IMR-90 (cell line): ENCODE measurements at regions not wholly inside any gene's neighbourhood (a gene's known extent, or its start where the extent isn't known, plus 50 kb on each side); places are given as distances from the start of the nearest gene placed in this dataset.

ENCODE experiments used
- ATAC-seq: fragments of 200-7000 bp; cut with Tn5 transposase; 2 replicates; pipeline ENCODE4 v1.9.1; 2020; ENCODE audit warnings: low read depth, mild to moderate bottlenecking, moderate library complexity
- BruUV-seq: library from RNA; stranded (reverse); fragments of 400-500 nt; replicated peaks from 2 replicates; lab custom pipeline; 2021; lab: Mats Ljungman, UMichigan
- CTCF ChIA-PET: fragments of 300-600 bp; formaldehyde crosslinking; extraction: SDS; loops from one replicate; lab custom pipeline; 2021; ENCODE audit warnings: antibody characterized with exemption; lab: Yijun Ruan, JAX
- POLR2A ChIA-PET: fragments of 300-600 bp; sonication (Branson Sonifier 250); formaldehyde crosslinking; loops from one replicate; lab custom pipeline; 2022; ENCODE audit warnings: antibody characterized with exemption; ENCODE audit not compliant: unreplicated experiment; lab: Charles Lee
- DNase-seq: peaks from one replicate; pipeline ENCODE4 v3.0.0; 2013
- H2AFZ ChIP-seq: replicated peaks from 2 replicates; pipeline ENCODE3; 2013; ENCODE audit warnings: low read length, mild to moderate bottlenecking; ENCODE audit not compliant: poor library complexity
- H2AK5ac ChIP-seq: 2 replicates; pipeline ENCODE4 v1.6.1; 2013; ENCODE audit warnings: low read depth, low read length, inconsistent platforms
- H2AK9ac ChIP-seq: replicated peaks from 2 replicates; pipeline ENCODE3; 2013; ENCODE audit warnings: mild to moderate bottlenecking, low read depth, low read length, moderate library complexity; ENCODE audit not compliant: poor library complexity
- H2BK120ac ChIP-seq: 2 replicates; pipeline ENCODE4 v1.6.1; 2013; ENCODE audit warnings: low read depth, low read length, inconsistent platforms
- H2BK15ac ChIP-seq: 3 replicates; pipeline ENCODE4 v1.6.1; 2013; ENCODE audit warnings: low read depth, low read length, inconsistent platforms
- H2BK20ac ChIP-seq: 2 replicates; pipeline ENCODE4 v1.6.1; 2013; ENCODE audit warnings: low read depth, mild to moderate bottlenecking, inconsistent platforms, low read length, moderate library complexity
- H2BK5ac ChIP-seq: 2 replicates; pipeline ENCODE4 v1.6.1; 2013; ENCODE audit warnings: mild to moderate bottlenecking, low read depth, low read length, inconsistent platforms; ENCODE audit not compliant: poor library complexity, severe bottlenecking
- H3K14ac ChIP-seq: replicated peaks from 2 replicates; pipeline ENCODE4 v1.6.1; 2013; ENCODE audit warnings: low read depth, low read length, inconsistent platforms
- H3K18ac ChIP-seq: 2 replicates; pipeline ENCODE4 v1.6.1; 2013; ENCODE audit warnings: low read depth, low read length, control low read depth
- H3K23ac ChIP-seq: 2 replicates; pipeline ENCODE4 v1.6.1; 2013; ENCODE audit warnings: low read depth, low read length, inconsistent platforms
- H3K27ac ChIP-seq: 2 replicates; pipeline ENCODE4 v1.5.1; 2013; ENCODE audit warnings: mild to moderate bottlenecking, control low read depth, low read length; ENCODE audit not compliant: insufficient read depth
- H3K27me3 ChIP-seq: 2 replicates; pipeline ENCODE4 v1.6.1; 2013; ENCODE audit warnings: low read length; ENCODE audit not compliant: control insufficient read depth, insufficient read depth
- H3K36me3 ChIP-seq: 2 replicates; pipeline ENCODE4 v1.6.1; 2013; ENCODE audit warnings: low read length, mixed read lengths; ENCODE audit not compliant: control insufficient read depth, insufficient read depth
- H3K4ac ChIP-seq: 2 replicates; pipeline ENCODE4 v1.6.1; 2013; ENCODE audit warnings: low read depth, low read length, inconsistent platforms
- H3K4me1 ChIP-seq: 2 replicates; pipeline ENCODE4 v1.6.1; 2013; ENCODE audit warnings: low read length, mixed read lengths; ENCODE audit not compliant: control insufficient read depth, insufficient read depth
- H3K4me2 ChIP-seq: 2 replicates; pipeline ENCODE4 v1.6.1; 2013; ENCODE audit warnings: low read depth, mild to moderate bottlenecking, control low read depth, low read length, moderate library complexity
- H3K4me3 ChIP-seq: 2 replicates; pipeline ENCODE4 v1.5.1; 2013; ENCODE audit warnings: low read depth, mild to moderate bottlenecking, control low read depth, low read length, moderate library complexity; ENCODE audit not compliant: insufficient read depth
- H3K56ac ChIP-seq: 2 replicates; pipeline ENCODE4 v1.6.1; 2013; ENCODE audit warnings: low read length, inconsistent platforms; ENCODE audit not compliant: insufficient read depth; ENCODE audit errors: extremely low read depth
- H3K79me1 ChIP-seq, 2 experiments: 2 replicates each; pipeline ENCODE4 v1.6.1; 2013; ENCODE audit warnings: low read length in 2 of 2, inconsistent platforms in 1 of 2, low read depth in 1 of 2
- H3K9ac ChIP-seq: 2 replicates; pipeline ENCODE4 v1.6.1; 2013; ENCODE audit warnings: low read depth, low read length, control low read depth
- H3K9me1 ChIP-seq: 2 replicates; pipeline ENCODE4 v1.6.1; 2013; ENCODE audit warnings: low read length, inconsistent platforms; ENCODE audit not compliant: insufficient read depth
- H3K9me3 ChIP-seq: 2 replicates; pipeline ENCODE4 v1.6.1; 2013; ENCODE audit warnings: low read length; ENCODE audit not compliant: control insufficient read depth, insufficient read depth
- H4K20me1 ChIP-seq: 2 replicates; pipeline ENCODE4 v1.6.1; 2013; ENCODE audit warnings: low read length, inconsistent platforms; ENCODE audit not compliant: insufficient read depth
- H4K5ac ChIP-seq: 2 replicates; pipeline ENCODE4 v1.6.1; 2013; ENCODE audit warnings: mild to moderate bottlenecking, low read depth, low read length, control low read depth
- H4K8ac ChIP-seq, 2 experiments: 2 replicates each; pipeline ENCODE4 v1.6.1; 2013; ENCODE audit warnings: low read depth in 2 of 2, low read length in 2 of 2, control low read depth in 1 of 2, inconsistent platforms in 1 of 2
- H4K91ac ChIP-seq: 2 replicates; pipeline ENCODE4 v1.6.1; 2013; ENCODE audit warnings: low read depth, low read length, inconsistent platforms; ENCODE audit not compliant: insufficient read depth
- RAD21 ChIP-seq: IDR thresholded peaks from 2 replicates; pipeline ENCODE4 v1.6.1; 2012; ENCODE audit warnings: low read length, improper control_type of control experiment
- RFX5 ChIP-seq: IDR thresholded peaks from 2 replicates; pipeline ENCODE4 v1.8.0; 2012; ENCODE audit warnings: low read depth, mild to moderate bottlenecking, low read length, moderate library complexity
- WGBS, 2 experiments: methylation state at CpG; one replicate each; pipeline versions ENCODE4 v1.1.5 to v1.1.7; 2013; ENCODE audit warnings: missing lambda C conversion rate in 2 of 2; ENCODE audit not compliant: insufficient read length in 1 of 2; ENCODE audit errors: extremely low coverage in 2 of 2; 5-methylcytosine and 5-hydroxymethylcytosine counted together
- dilution Hi-C: fragments of 300-500 bp; cut with HindIII; formaldehyde crosslinking; loops from one replicate; pipeline ENCODE4 v1.14.3; 2018; ENCODE audit warnings: low sequenced_read_pairs; ENCODE audit not compliant: unreplicated experiment
- in situ Hi-C: fragments of 300-500 bp; cut with MboI; formaldehyde crosslinking; loops from 3 replicates; pipeline ENCODE4 v1.14.3; 2019; ENCODE audit warnings: low sequenced_read_pairs, inconsistent platforms, mixed read lengths
- intact Hi-C: fragments of 100-400 bp; cut with micrococcal nuclease; formaldehyde crosslinking; loops from 2 replicates; pipeline ENCODE4 v1.10.0; 2022

- H2BK120ac ChIP-seq, result no peak overlapping the region; the same call in 1 of the 2 replicates
- in situ Hi-C loops (loop anchor here (25.0 kb wide), 1 partner anchor 1034 kb away; no protein-coding TSS in a partner anchor), intact Hi-C loops (no loop called here), dilution Hi-C loops (no loop called here)
- H4K20me1 ChIP-seq, result no peaks in the 10 kb centered on the region
- peak overlapping the region; percentile 48; the same call in 1 of the 2 replicates for H2BK20ac ChIP-seq
- H3K56ac ChIP-seq, result no peak overlapping the region
- H3K4me1 ChIP-seq, result peaks cover 7% of the 10 kb centered on the region; the same call in 1 of the 2 replicates
- no peaks in the 10 kb centered on the region for H3K27me3 ChIP-seq
- H3K4me3 ChIP-seq, result no peak overlapping the region
- H4K5ac ChIP-seq, result no peak overlapping the region
- no peak for TF ChIP-seq RAD21
- TF ChIP-seq RFX5, result no peak
- H2AK5ac ChIP-seq, result no peak overlapping the region; the same call in 1 of the 2 replicates
- H3K27ac ChIP-seq, result no peak overlapping the region
- no peak overlapping the region for H2BK15ac ChIP-seq
- H3K79me1 ChIP-seq, result no peaks in the 10 kb centered on the region
- H2AFZ ChIP-seq, result no peak overlapping the region
- H3K23ac ChIP-seq, result no peak overlapping the region
- no peak overlapping the region for H4K91ac ChIP-seq
- no peak for DNase-seq
- ATAC-seq, result no peak
- no peak overlapping the region for H3K18ac ChIP-seq
- H3K9me3 ChIP-seq, result no peaks in the 10 kb centered on the region
- peaks cover 5% of the 10 kb centered on the region; the same call in 1 of the 2 replicates for H3K9me1 ChIP-seq
- H3K4ac ChIP-seq, result no peak overlapping the region
- H3K36me3 ChIP-seq, result no peaks in the 10 kb centered on the region
- no TSS peak for BruUV-seq
- H4K8ac ChIP-seq, result no peak overlapping the region
- CTCF ChIA-PET, result interaction anchor here (0.6 kb wide), 1 partner anchor 1169 kb away, joined by 3 read pairs; no protein-coding TSS in a partner anchor
- no CpG with 5 or more reads among the region's 1 CpG for WGBS, 2 experiments
- no peak overlapping the region for H2BK5ac ChIP-seq
- H3K4me2 ChIP-seq, result no peak overlapping the region
- no peak overlapping the region for H2AK9ac ChIP-seq
- POLR2A ChIA-PET, result no interaction called here
- H3K14ac ChIP-seq, result no peak overlapping the region; the same call in 1 of the 2 replicates
- H3K9ac ChIP-seq, result no peak overlapping the region
These were observed 165.4 kb downstream of the KCTD12 start for GRCh38 chr13:76720821-76721220.
